SK-MEL-5 (cell line): ENCODE measurements at regions not wholly inside any gene's neighbourhood (a gene's known extent, or its start where the extent isn't known, plus 50 kb on each side); places are given as distances from the start of the nearest gene placed in this dataset.
A peak's percentile ranks its signal among the peaks of the same experiment; 100 is the strongest.
"Not testable (repeated sequence)": the region's sequence is repeated elsewhere in the genome, so short reads cannot be mapped to it uniquely, and the experiment has no call there.

Experiments used
- DNase-seq: peaks from one replicate; pipeline ENCODE4 v3.0.0-alpha.2; 2016; ENCODE audit warnings: low read depth, low spot score
- in situ Hi-C: cut with HindIII; loops from 2 replicates; pipeline ENCODE4 v1.10.0; 2016; ENCODE audit warnings: low sequenced_read_pairs, high pct_unique_total_duplicates, low pct_unique_long_range_greater_than_20kb

GRCh38 chr13:59266478-59267063, 897.2 kb downstream of the DIAPH3 start:
- no peak for DNase-seq
- in situ Hi-C loops = no loop called here

GRCh38 chr13:59269476-59269875, 894.3 kb downstream of the DIAPH3 start:
- DNase-seq = peak; percentile 77
- in situ Hi-C loops = no loop called here

- no peak for DNase-seq
- in situ Hi-C loops = no loop called here
These were observed 893.4 kb downstream of the DIAPH3 start for GRCh38 chr13:59270327-59270726.

- in situ Hi-C loops = no loop called here
- no peak for DNase-seq
These were observed 888.6 kb downstream of the DIAPH3 start for GRCh38 chr13:59274958-59275727.

GRCh38 chr13:59276436-59276835, 887.3 kb downstream of the DIAPH3 start:
- in situ Hi-C loops = no loop called here
- DNase-seq = no peak

GRCh38 chr13:59277106-59277505, 886.6 kb downstream of the DIAPH3 start:
- in situ Hi-C loops = no loop called here
- no peak for DNase-seq

- no peak for DNase-seq
- in situ Hi-C loops = no loop called here
These were observed 884.7 kb downstream of the DIAPH3 start for GRCh38 chr13:59279028-59279427.

- no peak for DNase-seq
- in situ Hi-C loops = no loop called here
These were observed 884.2 kb downstream of the DIAPH3 start for GRCh38 chr13:59279576-59279975.

GRCh38 chr13:59280297-59280696, 883.4 kb downstream of the DIAPH3 start:
- no peak for DNase-seq
- in situ Hi-C loops = no loop called here

GRCh38 chr13:59281453-59281852, 882.3 kb downstream of the DIAPH3 start:
- in situ Hi-C loops = no loop called here
- DNase-seq = no peak

GRCh38 chr13:59292240-59292639, 871.5 kb downstream of the DIAPH3 start:
- in situ Hi-C loops, DNase-seq: not testable (repeated sequence)

- DNase-seq = no peak
- in situ Hi-C loops = no loop called here
These were observed 864.1 kb downstream of the DIAPH3 start for GRCh38 chr13:59299584-59299983.

GRCh38 chr13:59300355-59301173, 863.2 kb downstream of the DIAPH3 start:
- DNase-seq = no peak
- in situ Hi-C loops = no loop called here

- in situ Hi-C loops = no loop called here
- no peak for DNase-seq
These were observed 862.6 kb downstream of the DIAPH3 start for GRCh38 chr13:59301174-59301567.

- in situ Hi-C loops = no loop called here
- no peak for DNase-seq
These were observed 860.3 kb downstream of the DIAPH3 start for GRCh38 chr13:59303433-59303832.

GRCh38 chr13:59304596-59304995, 859.1 kb downstream of the DIAPH3 start:
- in situ Hi-C loops = no loop called here
- DNase-seq = no peak

- in situ Hi-C loops = no loop called here
- no peak for DNase-seq
These were observed 857.8 kb downstream of the DIAPH3 start for GRCh38 chr13:59305896-59306295.

- DNase-seq = no peak
- in situ Hi-C loops = no loop called here
These were observed 851.0 kb downstream of the DIAPH3 start for GRCh38 chr13:59312776-59313175.
